Right lobe of liver (tissue), 4 donors: ENCODE measurements at regions not wholly inside any gene's neighbourhood (a gene's known extent, or its start where the extent isn't known, plus 50 kb on each side); places are given as distances from the start of the nearest gene placed in this dataset.

Experiments
- CTCF ChIP-seq, 4 donors: fragments of 200-600 bp in 3 of 4; fragments of 450-650 bp in 1 of 4; IDR thresholded peaks; one replicate each; pipeline versions ENCODE4 v1.5.1 to v1.8.0; 2016 to 2022; ENCODE audit warnings: antibody characterized with exemption in 4 of 4, mild to moderate bottlenecking in 2 of 4
- POLR2A ChIP-seq: fragments of 450-650 bp; IDR thresholded peaks from one replicate; pipeline ENCODE4 v1.6.1; 2017; ENCODE audit warnings: antibody characterized with exemption, mild to moderate bottlenecking
- donor health status: DM: no; HTN: no; CAD: no.
- donor health status: DM: no; HTN: no; CAD: no.
- donor health status: DM: no; HTN: yes; CAD: no.

GRCh38 chr16:86664522-86665318, 86.4 kb downstream of the FOXL1 start:
- no peak for TF ChIP-seq POLR2A
- no peak for TF ChIP-seq CTCF (IDR thresholded peaks at IDR 0.05)
